Brain microvascular endothelial cell (primary cell): ENCODE measurements at regions not wholly inside any gene's neighbourhood (a gene's known extent, or its start where the extent isn't known, plus 50 kb on each side); places are given as distances from the start of the nearest gene placed in this dataset.
"Not testable (repeated sequence)": the region's sequence is repeated elsewhere in the genome, so short reads cannot be mapped to it uniquely, and the experiment has no call there.

Source experiments
- DNase-seq: peaks from one replicate; pipeline ENCODE4 v3.0.0-alpha.2; 2020
- H3K27ac ChIP-seq: fragments of 250-450 bp; sonication (Bioruptor Pico); 2 replicates; pipeline ENCODE4 v1.5.1; 2020; ENCODE audit warnings: mild to moderate bottlenecking, moderate library complexity
- H3K27me3 ChIP-seq: fragments of 250-450 bp; sonication (Bioruptor Pico); replicated peaks from 2 replicates; pipeline ENCODE4 v1.5.1; 2020; ENCODE audit warnings: mild to moderate bottlenecking
- H3K36me3 ChIP-seq: fragments of 250-450 bp; sonication (Bioruptor Pico); replicated peaks from 2 replicates; pipeline ENCODE4 v1.5.1; 2020; ENCODE audit warnings: mild to moderate bottlenecking
- H3K4me3 ChIP-seq: 2 replicates; pipeline ENCODE4 v1.5.1; 2011; ENCODE audit warnings: low read depth, mild to moderate bottlenecking, control low read depth, low read length, moderate library complexity
- CTCF ChIP-seq: IDR thresholded peaks from 2 replicates; pipeline ENCODE4 v1.5.1; 2011; ENCODE audit warnings: low read depth, mild to moderate bottlenecking, moderate library complexity, low read length, control low read depth, inconsistent platforms; ENCODE audit errors: missing control alignments
- in situ Hi-C: cut with HindIII; loops from 2 replicates; pipeline ENCODE4 v1.10.0; 2017; ENCODE audit warnings: low sequenced_read_pairs, low pct_ligation_motif_present

- no peaks in the 10 kb centered on the region for H3K36me3 ChIP-seq
- no peaks in the 10 kb centered on the region for H3K27me3 ChIP-seq
- H3K4me3 ChIP-seq = no peak overlapping the region
- no peak for TF ChIP-seq CTCF
- in situ Hi-C loops = no loop called here
- no peak overlapping the region for H3K27ac ChIP-seq
- no peak for DNase-seq
Observed at GRCh38 chr7:142450206-142450605, 192.3 kb upstream of the PRSS58 start.

- H3K27me3 ChIP-seq, H3K27ac ChIP-seq, in situ Hi-C loops, H3K4me3 ChIP-seq, H3K36me3 ChIP-seq, DNase-seq: not testable (repeated sequence)
Observed at GRCh38 chr7:142448857-142449256, 191.0 kb upstream of the PRSS58 start.

- Histone ChIP-seq H3K36me3 (no peaks in the 10 kb centered on the region), H3K27me3 (no peaks in the 10 kb centered on the region), H3K4me3 (no peak overlapping the region), H3K27ac (no peak overlapping the region)
- TF ChIP-seq CTCF = no peak
- in situ Hi-C loops = no loop called here
- DNase-seq = no peak
Observed at GRCh38 chr7:142447762-142448161, 189.9 kb upstream of the PRSS58 start.

- TF ChIP-seq CTCF = peak; percentile 59
- in situ Hi-C loops = no loop called here
- DNase-seq = no peak
- Histone ChIP-seq H3K27ac (no peak overlapping the region), H3K4me3 (no peak overlapping the region), H3K36me3 (no peaks in the 10 kb centered on the region), H3K27me3 (no peaks in the 10 kb centered on the region)
Observed at GRCh38 chr7:142445019-142445686, 187.3 kb upstream of the PRSS58 start.

- Histone ChIP-seq H3K27ac (no peak overlapping the region), H3K27me3 (no peaks in the 10 kb centered on the region), H3K36me3 (no peaks in the 10 kb centered on the region), H3K4me3 (no peak overlapping the region)
- in situ Hi-C loops = no loop called here
- DNase-seq = no peak
- TF ChIP-seq CTCF = no peak
Observed at GRCh38 chr7:142443216-142444010, 185.6 kb upstream of the PRSS58 start.

GRCh38 chr7:142442396-142442795, 184.5 kb upstream of the PRSS58 start:
- DNase-seq = no peak
- Histone ChIP-seq H3K36me3 (no peaks in the 10 kb centered on the region), H3K4me3 (no peak overlapping the region), H3K27me3 (no peaks in the 10 kb centered on the region), H3K27ac (no peak overlapping the region)
- TF ChIP-seq CTCF = no peak
- in situ Hi-C loops = no loop called here
